Activated B cell treated with CpG ODN at 0.5 μM for 24 hours (primary cell): ENCODE measurements at regions not wholly inside any gene's neighbourhood (a gene's known extent, or its start where the extent isn't known, plus 50 kb on each side); places are given as distances from the start of the nearest gene placed in this dataset.

Experiments used
- ATAC-seq: fragments of 200-7000 bp; cut with Tn5 transposase; one replicate; pipeline ENCODE4 v1.10.0; 2021; ENCODE audit warnings: low read depth, mild to moderate bottlenecking, moderate library complexity
- CTCF ChIA-PET: fragments of 350-600 bp; sonication (Branson Sonifier 250); formaldehyde crosslinking; loops from one replicate; lab custom pipeline; 2021; ENCODE audit warnings: antibody characterized with exemption; lab: Charles Lee
- POLR2A ChIA-PET: fragments of 350-600 bp; sonication (Branson Sonifier 250); formaldehyde crosslinking; loops from one replicate; lab custom pipeline; 2021; ENCODE audit warnings: antibody characterized with exemption; lab: Charles Lee
- DNase-seq: peaks from one replicate; pipeline ENCODE4 v3.0.0; 2022
- H3K27ac Mint-ChIP-seq: one replicate; pipeline ENCODE4 v1.8.0; 2020; ENCODE audit warnings: mixed read lengths
- H3K27me3 Mint-ChIP-seq: one replicate; pipeline ENCODE4 v1.8.0; 2021; ENCODE audit warnings: mixed read lengths
- H3K36me3 Mint-ChIP-seq: one replicate; pipeline ENCODE4 v1.8.0; 2021; ENCODE audit warnings: low read depth, mixed read lengths
- H3K4me1 Mint-ChIP-seq: one replicate; pipeline ENCODE4 v1.8.0; 2021; ENCODE audit warnings: mixed read lengths
- H3K4me3 Mint-ChIP-seq: one replicate; pipeline ENCODE4 v1.8.0; 2020; ENCODE audit warnings: mild to moderate bottlenecking, mixed read lengths
- H3K9me3 Mint-ChIP-seq: one replicate; pipeline ENCODE4 v1.8.0; 2020; ENCODE audit warnings: mixed read lengths
- intact Hi-C: fragments of 100-400 bp; cut with micrococcal nuclease; formaldehyde crosslinking; loops from one replicate; pipeline ENCODE4 v1.15.1; 2024
- TF ChIP-seq, protein P1 (sequence below): fragments of 200-600 bp; IDR thresholded peaks from one replicate; pipeline ENCODE4 v1.8.0; 2022; ENCODE audit warnings: antibody characterized with exemption, mild to moderate bottlenecking

DNA sequence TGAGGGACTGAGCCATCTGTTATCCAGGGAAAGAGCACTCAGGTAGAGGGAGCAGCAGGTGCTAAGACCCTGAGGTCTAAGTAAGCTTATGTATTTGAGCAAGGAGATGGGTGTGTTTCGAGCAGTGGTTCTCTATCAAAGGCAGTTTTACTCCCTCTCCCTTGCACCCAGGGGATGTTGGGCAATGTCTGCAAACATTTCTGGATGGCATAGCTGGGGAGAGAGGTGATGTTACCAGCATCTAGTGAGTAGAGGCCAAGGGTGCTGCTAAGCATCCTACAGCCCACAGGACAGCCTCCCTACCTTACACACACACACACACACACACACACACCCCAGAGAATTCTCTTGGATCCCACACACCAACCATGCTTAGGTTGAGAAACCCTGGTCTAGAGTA lies 221.0 kb upstream of the PWP1 start:
- no peaks in the 10 kb centered on the region for H3K27me3 Mint-ChIP-seq
- no peaks in the 10 kb centered on the region for H3K36me3 Mint-ChIP-seq
- DNase-seq (no peak), ATAC-seq (no peak)
- CTCF ChIA-PET = no interaction called here
- POLR2A ChIA-PET = no interaction called here
- H3K4me1 Mint-ChIP-seq = no peaks in the 10 kb centered on the region
- H3K9me3 Mint-ChIP-seq = no peaks in the 10 kb centered on the region
- no peak overlapping the region for H3K4me3 Mint-ChIP-seq
- TF ChIP-seq, protein P1, sequence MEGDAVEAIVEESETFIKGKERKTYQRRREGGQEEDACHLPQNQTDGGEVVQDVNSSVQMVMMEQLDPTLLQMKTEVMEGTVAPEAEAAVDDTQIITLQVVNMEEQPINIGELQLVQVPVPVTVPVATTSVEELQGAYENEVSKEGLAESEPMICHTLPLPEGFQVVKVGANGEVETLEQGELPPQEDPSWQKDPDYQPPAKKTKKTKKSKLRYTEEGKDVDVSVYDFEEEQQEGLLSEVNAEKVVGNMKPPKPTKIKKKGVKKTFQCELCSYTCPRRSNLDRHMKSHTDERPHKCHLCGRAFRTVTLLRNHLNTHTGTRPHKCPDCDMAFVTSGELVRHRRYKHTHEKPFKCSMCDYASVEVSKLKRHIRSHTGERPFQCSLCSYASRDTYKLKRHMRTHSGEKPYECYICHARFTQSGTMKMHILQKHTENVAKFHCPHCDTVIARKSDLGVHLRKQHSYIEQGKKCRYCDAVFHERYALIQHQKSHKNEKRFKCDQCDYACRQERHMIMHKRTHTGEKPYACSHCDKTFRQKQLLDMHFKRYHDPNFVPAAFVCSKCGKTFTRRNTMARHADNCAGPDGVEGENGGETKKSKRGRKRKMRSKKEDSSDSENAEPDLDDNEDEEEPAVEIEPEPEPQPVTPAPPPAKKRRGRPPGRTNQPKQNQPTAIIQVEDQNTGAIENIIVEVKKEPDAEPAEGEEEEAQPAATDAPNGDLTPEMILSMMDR = no peak
- intact Hi-C loops = no loop called here
- no peak overlapping the region for H3K27ac Mint-ChIP-seq

DNA sequence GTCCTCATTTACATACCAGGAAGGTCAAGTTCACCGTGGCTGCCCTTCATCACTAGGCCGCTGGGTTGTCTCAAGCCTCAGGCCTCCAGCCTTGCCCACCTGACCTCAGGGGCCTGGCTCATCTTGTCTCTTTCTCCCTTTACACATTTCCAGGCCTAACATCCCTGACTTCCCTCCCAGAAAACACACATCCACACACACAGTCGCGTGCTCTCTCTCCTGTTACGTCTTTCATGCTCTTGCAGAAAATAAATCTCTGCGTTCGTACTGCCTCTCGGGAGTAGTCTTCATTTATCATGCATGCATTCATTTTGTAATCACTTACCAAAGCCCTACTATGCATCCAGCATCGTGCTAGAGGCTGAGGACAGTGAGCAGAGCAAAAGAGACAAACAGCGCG lies 220.0 kb upstream of the PWP1 start:
- H3K4me3 Mint-ChIP-seq = no peak overlapping the region
- POLR2A ChIA-PET = no interaction called here
- no peak for ATAC-seq
- DNase-seq = no peak
- intact Hi-C loops = no loop called here
- no peaks in the 10 kb centered on the region for H3K27me3 Mint-ChIP-seq
- H3K36me3 Mint-ChIP-seq = no peaks in the 10 kb centered on the region
- TF ChIP-seq, protein P1 = no peak
- H3K4me1 Mint-ChIP-seq = no peaks in the 10 kb centered on the region
- H3K27ac Mint-ChIP-seq = no peak overlapping the region
- CTCF ChIA-PET = no interaction called here
- H3K9me3 Mint-ChIP-seq = no peaks in the 10 kb centered on the region

DNA sequence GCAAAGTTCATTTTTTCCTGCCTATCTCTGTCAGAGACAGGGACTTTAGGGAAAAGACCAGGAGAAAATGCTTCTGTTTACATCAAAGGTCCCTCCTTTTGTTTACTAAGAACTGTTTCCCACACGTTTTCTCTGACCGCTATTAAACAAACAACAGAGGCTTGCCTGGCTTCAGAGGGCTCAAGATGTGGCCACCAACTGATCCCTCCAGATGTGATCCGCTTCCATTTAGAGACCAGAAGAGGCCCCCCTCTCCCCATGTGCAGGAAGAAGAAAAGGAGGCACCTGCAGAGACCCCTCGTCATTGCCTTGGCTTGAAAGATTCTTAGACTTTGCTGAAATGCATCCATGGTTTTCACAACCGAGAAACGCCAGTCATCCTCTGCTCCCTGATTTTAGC lies 217.9 kb upstream of the PWP1 start:
- TF ChIP-seq, protein P1 = no peak
- CTCF ChIA-PET = no interaction called here
- no peaks in the 10 kb centered on the region for H3K9me3 Mint-ChIP-seq
- H3K36me3 Mint-ChIP-seq = no peaks in the 10 kb centered on the region
- ATAC-seq (no peak), DNase-seq (no peak)
- H3K4me1 Mint-ChIP-seq = no peaks in the 10 kb centered on the region
- H3K4me3 Mint-ChIP-seq = no peak overlapping the region
- no peak overlapping the region for H3K27ac Mint-ChIP-seq
- POLR2A ChIA-PET = no interaction called here
- no peaks in the 10 kb centered on the region for H3K27me3 Mint-ChIP-seq
- intact Hi-C loops = no loop called here

DNA sequence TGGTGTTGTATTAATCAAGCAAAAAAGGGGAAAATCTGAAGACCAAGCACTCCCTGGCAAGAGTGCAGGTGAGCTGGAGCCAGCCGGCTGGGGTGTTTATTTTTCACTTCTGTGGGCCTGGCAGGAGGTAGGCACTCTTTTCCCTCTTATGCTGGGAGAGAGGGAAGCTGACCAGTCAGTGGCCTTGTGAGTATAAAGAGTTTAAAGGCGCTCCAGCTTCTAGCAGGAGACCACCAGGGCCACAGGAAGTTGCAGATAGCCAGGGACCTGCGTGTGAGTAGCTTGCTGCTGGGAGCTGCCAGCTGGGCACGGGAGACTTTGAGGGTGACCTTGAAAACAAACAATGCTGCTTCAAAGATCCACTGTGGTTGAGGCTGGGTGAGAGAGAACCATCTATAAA lies 217.4 kb upstream of the PWP1 start:
- TF ChIP-seq, protein P1 = no peak
- Mint-ChIP-seq H3K27ac (no peak overlapping the region), H3K9me3 (no peaks in the 10 kb centered on the region), H3K27me3 (no peaks in the 10 kb centered on the region), H3K4me1 (no peaks in the 10 kb centered on the region), H3K36me3 (no peaks in the 10 kb centered on the region), H3K4me3 (no peak overlapping the region)
- intact Hi-C loops = no loop called here
- POLR2A ChIA-PET = no interaction called here
- DNase-seq = no peak
- no peak for ATAC-seq
- CTCF ChIA-PET = no interaction called here

DNA sequence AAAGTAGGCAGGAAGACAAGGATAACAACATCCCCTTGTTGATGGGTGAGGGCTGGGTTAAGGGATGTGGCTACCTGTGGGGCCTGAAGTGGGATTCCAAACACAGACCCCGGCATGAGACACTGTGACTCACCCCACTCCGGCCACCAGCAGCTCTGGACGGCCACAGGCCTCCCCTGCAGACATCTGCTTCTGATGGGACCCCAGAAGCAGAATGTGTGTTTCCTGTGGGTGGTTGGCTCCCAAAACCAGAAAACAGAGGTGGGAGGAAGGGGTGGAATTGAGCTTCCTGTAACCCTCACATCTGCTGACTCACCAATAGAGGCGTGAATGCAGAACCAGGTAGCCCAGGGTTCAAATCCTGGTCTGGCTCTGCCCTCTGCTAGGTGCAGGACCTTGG lies 216.6 kb upstream of the PWP1 start:
- CTCF ChIA-PET = no interaction called here
- Mint-ChIP-seq H3K27me3 (no peaks in the 10 kb centered on the region), H3K9me3 (no peaks in the 10 kb centered on the region), H3K36me3 (no peaks in the 10 kb centered on the region), H3K27ac (no peak overlapping the region), H3K4me1 (no peaks in the 10 kb centered on the region), H3K4me3 (no peak overlapping the region)
- POLR2A ChIA-PET = no interaction called here
- intact Hi-C loops = no loop called here
- ATAC-seq = no peak
- DNase-seq = no peak
- TF ChIP-seq, protein P1 = no peak
